HCT116 (cell line): ENCODE measurements at regions not wholly inside any gene's neighbourhood (a gene's known extent, or its start where the extent isn't known, plus 50 kb on each side); places are given as distances from the start of the nearest gene placed in this dataset.

Experiments
- ATAC-seq: fragments of 200-7000 bp; cut with Tn5 transposase; 2 replicates; pipeline ENCODE4 v1.9.1; 2020; ENCODE audit warnings: mild to moderate bottlenecking, moderate library complexity
- BruUV-seq: library from RNA; stranded (reverse); fragments of 400-500 nt; replicated peaks from 2 replicates; lab custom pipeline; 2021; lab: Mats Ljungman, UMichigan
- CTCF ChIA-PET: fragments of 300-600 bp; sonication (Branson Sonifier 250); formaldehyde crosslinking; loops from one replicate; lab custom pipeline; 2021; ENCODE audit warnings: antibody characterized with exemption; lab: Charles Lee
- POLR2A ChIA-PET: fragments of 300-600, 350-600 bp; sonication (Branson Sonifier 250); formaldehyde crosslinking; loops from one replicate; lab custom pipeline; 2021; ENCODE audit warnings: antibody characterized with exemption; lab: Charles Lee
- RAD21 ChIA-PET, 2 experiments: fragments of 300-600 bp; sonication (Branson Sonifier 250); formaldehyde crosslinking; loops; one replicate each; lab custom pipeline; 2023; ENCODE audit warnings: low total read pairs in 2 of 2; ENCODE audit not compliant: uncharacterized antibody in 2 of 2, unreplicated experiment in 2 of 2, low non-redundant PET in 1 of 2; lab: Charles Lee
- DNase-seq: peaks from one replicate; pipeline ENCODE4 v3.0.0-alpha.2; 2010; ENCODE audit warnings: low read depth, low spot score
- H2AFZ ChIP-seq: fragments of 200-600 bp; shearing (Covaris generic), sonication (generic); 2 replicates; pipeline ENCODE4 v1.6.1; 2017; ENCODE audit warnings: low read depth, mixed run types, mixed read lengths, antibody characterized with exemption, low read length; ENCODE audit not compliant: poor library complexity, severe bottlenecking
- H3K27ac ChIP-seq: 2 replicates; pipeline ENCODE4 v1.5.1; 2012; ENCODE audit warnings: low read depth, low read length
- H3K27me3 ChIP-seq: fragments of 200-600 bp; sonication (generic); 2 replicates; pipeline ENCODE4 v1.6.1; 2016; ENCODE audit warnings: mixed run types, low read length, mixed read lengths; ENCODE audit not compliant: insufficient read depth
- H3K36me3 ChIP-seq, 2 experiments: fragments of 200-500 bp in 1 of 2; fragments of 200-600 bp in 1 of 2; sonication (Bioruptor generic) in 1 of 2; sonication (generic) in 1 of 2; 2 replicates each; pipeline versions ENCODE4 v1.5.1 to v1.6.1; 2014 to 2016; ENCODE audit warnings: low read length in 2 of 2, inconsistent platforms in 1 of 2, mixed read lengths in 1 of 2, mixed run types in 1 of 2; ENCODE audit not compliant: insufficient read depth in 2 of 2, control insufficient read depth in 1 of 2
- H3K4me1 ChIP-seq, 2 experiments: fragments of 200-600 bp in 1 of 2; sonication (generic) in 1 of 2; 2 replicates each; pipeline versions ENCODE4 v1.5.1 to v1.6.1; 2012 to 2017; ENCODE audit warnings: low read length in 2 of 2, inconsistent platforms in 1 of 2, mild to moderate bottlenecking in 1 of 2, mixed read lengths in 1 of 2, mixed run types in 1 of 2, moderate library complexity in 1 of 2; ENCODE audit not compliant: insufficient read depth in 2 of 2, control insufficient read depth in 1 of 2
- H3K4me2 ChIP-seq: fragments of 200-600 bp; sonication (generic); 2 replicates; pipeline ENCODE4 v1.6.1; 2017; ENCODE audit warnings: mixed run types, low read length, mixed read lengths
- H3K4me3 ChIP-seq, 2 experiments: fragments of 200-600 bp in 1 of 2; sonication (generic) in 1 of 2; replicated peaks in 1 of 2; 2 replicates each; pipeline ENCODE4 v1.5.1; 2011 to 2016; ENCODE audit warnings: low read length in 2 of 2, control low read depth in 1 of 2, low read depth in 1 of 2, mild to moderate bottlenecking in 1 of 2, mixed read lengths in 1 of 2, mixed run types in 1 of 2
- H3K79me2 ChIP-seq: fragments of 200-600 bp; sonication (generic); 2 replicates; pipeline ENCODE4 v1.6.1; 2017; ENCODE audit warnings: mild to moderate bottlenecking, mixed run types, low read length, moderate library complexity, mixed read lengths; ENCODE audit not compliant: insufficient read depth
- H3K9ac ChIP-seq: fragments of 200-600 bp; sonication (generic); 2 replicates; pipeline ENCODE4 v1.6.1; 2016; ENCODE audit warnings: low read length, mixed read lengths
- H3K9me2 ChIP-seq: fragments of 200-600 bp; sonication (generic), shearing (Covaris generic); 2 replicates; pipeline ENCODE4 v1.6.1; 2017; ENCODE audit warnings: mixed run types, mild to moderate bottlenecking, moderate library complexity; ENCODE audit not compliant: insufficient read depth
- H3K9me3 ChIP-seq, 2 experiments: fragments of 200-500 bp in 1 of 2; fragments of 200-600 bp in 1 of 2; sonication (Bioruptor generic) in 1 of 2; sonication (generic) in 1 of 2; 2 replicates each; pipeline ENCODE4 v1.6.1; 2014 to 2017; ENCODE audit warnings: low read length in 2 of 2, mixed read lengths in 2 of 2, inconsistent platforms in 1 of 2, low read depth in 1 of 2, mild to moderate bottlenecking in 1 of 2, mixed run types in 1 of 2, moderate library complexity in 1 of 2; ENCODE audit not compliant: control insufficient read depth in 1 of 2, insufficient read depth in 1 of 2
- H4K20me1 ChIP-seq: fragments of 200-600 bp; sonication (generic), shearing (Covaris generic); 2 replicates; pipeline ENCODE4 v1.6.1; 2017; ENCODE audit warnings: mixed run types, mild to moderate bottlenecking, moderate library complexity; ENCODE audit not compliant: insufficient read depth
- EGR1 ChIP-seq: IDR thresholded peaks from 2 replicates; pipeline ENCODE4 v1.6.1; 2012; ENCODE audit warnings: low read depth
- FOSL1 ChIP-seq: IDR thresholded peaks from 2 replicates; pipeline ENCODE4 v1.6.1; 2012; ENCODE audit warnings: low read depth
- JUND ChIP-seq: IDR thresholded peaks from 2 replicates; pipeline ENCODE4 v1.6.1; 2012
- POLR2A ChIP-seq: IDR thresholded peaks from 2 replicates; pipeline ENCODE4 v1.7.0; 2011; ENCODE audit warnings: borderline replicate concordance; ENCODE audit not compliant: insufficient read depth, insufficient read length; ENCODE audit errors: extremely low read depth
- POLR2AphosphoS5 ChIP-seq: IDR thresholded peaks from 2 replicates; pipeline ENCODE4 v1.6.1; 2011; ENCODE audit warnings: mild to moderate bottlenecking, low read depth, low read length, moderate library complexity
- RAD21 ChIP-seq: IDR thresholded peaks from 2 replicates; pipeline ENCODE4 v1.6.1; 2012; ENCODE audit warnings: low read depth, mild to moderate bottlenecking
- ZFX ChIP-seq: fragments of 450-650 bp; IDR thresholded peaks from 2 replicates; pipeline ENCODE4 v1.6.1; 2017
- intact Hi-C: fragments of 100-400 bp; cut with micrococcal nuclease; formaldehyde crosslinking; loops from 2 replicates; pipeline ENCODE4 v1.10.0; 2022

DNA sequence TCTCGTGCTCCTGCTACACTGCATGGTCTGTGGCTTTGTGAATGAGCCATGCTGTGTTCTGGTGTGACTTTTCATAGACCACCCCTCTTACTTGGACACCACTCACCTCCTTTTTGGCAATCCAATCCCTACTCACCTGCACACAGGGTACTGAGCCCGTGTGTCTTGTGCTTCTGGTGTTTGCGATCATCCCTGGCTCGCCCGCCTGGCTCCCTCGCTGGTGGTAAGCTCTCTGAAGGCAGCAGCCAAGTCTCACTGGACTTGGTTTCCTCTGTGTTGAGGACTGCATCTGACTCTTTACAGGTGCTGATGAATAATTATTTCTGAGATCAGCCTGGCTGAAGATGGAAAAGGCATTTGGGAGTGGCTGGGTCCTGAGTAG, 276.8 kb downstream of the TSN start:
- DNase-seq (no peak), ATAC-seq (no peak)
- Histone ChIP-seq H3K4me3 (no peak overlapping the region), H3K27me3 (0 out of 2 replicates have a peak, but pooled peaks cover 7% of the 10 kb centered on the region), H3K9me2 (no peaks in the 10 kb centered on the region), H3K4me2 (no peak overlapping the region), H3K4me1 (no peaks in the 10 kb centered on the region), H3K9ac (no peak overlapping the region), H3K36me3 (no peaks in the 10 kb centered on the region), H4K20me1 (no peaks in the 10 kb centered on the region), H3K27ac (no peak overlapping the region), H3K9me3 (no peaks in the 10 kb centered on the region), H2AFZ (no peak overlapping the region), H3K79me2 (no peaks in the 10 kb centered on the region)
- intact Hi-C loops = no loop called here
- CTCF ChIA-PET = no interaction called here
- TF ChIP-seq POLR2A (no peak), RAD21 (no peak), JUND (no peak)
- RAD21 ChIA-PET = no interaction called here
- BruUV-seq = no TSS peak
- POLR2A ChIA-PET = no interaction called here

DNA sequence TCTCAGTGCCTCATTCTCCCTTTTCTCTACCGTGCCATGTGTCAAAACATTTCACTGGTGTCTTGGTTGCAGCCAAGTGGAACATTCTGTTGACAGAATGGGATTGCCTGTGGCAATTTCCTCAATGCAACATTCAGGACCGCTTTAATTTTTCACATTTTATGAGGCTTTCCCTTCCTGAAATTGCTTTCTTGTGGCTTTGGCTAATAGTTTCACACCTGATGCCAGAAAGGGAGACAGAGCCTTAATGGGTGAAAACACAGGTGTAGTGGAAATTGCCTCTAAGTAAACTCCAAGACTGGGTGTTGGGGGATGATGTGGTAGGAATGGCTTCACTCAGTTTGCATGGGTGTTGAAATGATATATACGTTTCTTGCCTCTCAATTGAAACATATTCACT, 278.3 kb downstream of the TSN start:
- H3K36me3 ChIP-seq = no peaks in the 10 kb centered on the region
- no peaks in the 10 kb centered on the region for H4K20me1 ChIP-seq
- POLR2A ChIA-PET = no interaction called here
- no peaks in the 10 kb centered on the region for H3K9me3 ChIP-seq
- no peaks in the 10 kb centered on the region for H3K9me2 ChIP-seq
- no peak overlapping the region for H2AFZ ChIP-seq
- no peak overlapping the region for H3K9ac ChIP-seq
- intact Hi-C loops = no loop called here
- no peak overlapping the region for H3K4me2 ChIP-seq
- no peak for ATAC-seq
- H3K79me2 ChIP-seq = no peaks in the 10 kb centered on the region
- DNase-seq = no peak
- CTCF ChIA-PET = no interaction called here
- no TSS peak for BruUV-seq
- RAD21 ChIA-PET = no interaction called here
- H3K27ac ChIP-seq = no peak overlapping the region
- H3K4me3 ChIP-seq = no peak overlapping the region
- TF ChIP-seq POLR2AphosphoS5 (no peak), EGR1 (no peak), FOSL1 (no peak), ZFX (no peak)
- no peaks in the 10 kb centered on the region for H3K4me1 ChIP-seq
- 0 out of 2 replicates have a peak, but pooled peaks cover 7% of the 10 kb centered on the region for H3K27me3 ChIP-seq
